Urothelium cell line (cell line): ENCODE measurements at regions not wholly inside any gene's neighbourhood (a gene's known extent, or its start where the extent isn't known, plus 50 kb on each side); places are given as distances from the start of the nearest gene placed in this dataset.

Experiments used
- DNase-seq: peaks from one replicate; pipeline ENCODE4 v3.0.0; 2011; ENCODE audit warnings: low spot score, mixed read lengths
- FAIRE-seq: peaks from 2 replicates; lab custom pipeline; 2011; peaks lifted over from hg19 to GRCh38; lab: Jason Lieb, UNC

GRCh38 chr15:46589088-46589487 lies 954.3 kb downstream of the SQOR start:
- no peak for FAIRE-seq
- no peak for DNase-seq

GRCh38 chr15:46591462-46591861 lies 956.6 kb downstream of the SQOR start:
- DNase-seq (no peak), FAIRE-seq (no peak)

GRCh38 chr15:46595016-46595415 lies 960.2 kb downstream of the SQOR start:
- FAIRE-seq (no peak), DNase-seq (no peak)

GRCh38 chr15:46607077-46607476 lies 972.2 kb downstream of the SQOR start:
- no peak for DNase-seq
- FAIRE-seq: no peak

- FAIRE-seq (no peak), DNase-seq (no peak)
Measured at GRCh38 chr15:46616033-46616432, 981.2 kb downstream of the SQOR start.

GRCh38 chr15:46617507-46617906 lies 982.7 kb downstream of the SQOR start:
- no peak for FAIRE-seq
- DNase-seq: no peak

GRCh38 chr15:46618984-46619383 lies 984.2 kb downstream of the SQOR start:
- FAIRE-seq (no peak), DNase-seq (no peak)

- no peak for DNase-seq
- FAIRE-seq: no peak
Measured at GRCh38 chr15:46620392-46621013, 985.7 kb downstream of the SQOR start.

GRCh38 chr15:46622851-46623250 lies 988.0 kb downstream of the SQOR start:
- no peak for FAIRE-seq
- DNase-seq: no peak

GRCh38 chr15:46636206-46636605 lies 1001.4 kb downstream of the SQOR start:
- DNase-seq (no peak), FAIRE-seq (no peak)

GRCh38 chr15:46644501-46645481 lies 1010.0 kb downstream of the SQOR start:
- no peak for DNase-seq
- no peak for FAIRE-seq

- no peak for DNase-seq
- no peak for FAIRE-seq
Measured at GRCh38 chr15:46646490-46646889, 1011.7 kb downstream of the SQOR start.

- no peak for FAIRE-seq
Measured at GRCh38 chr15:46647046-46647445, 1012.2 kb downstream of the SQOR start.

GRCh38 chr15:46652266-46652665 lies 1017.4 kb downstream of the SQOR start:
- no peak for FAIRE-seq
- no peak for DNase-seq

More at GRCh38 chr15:46647046-46647445, 1012.2 kb downstream of the SQOR start:
- no peak for DNase-seq

- no peak for DNase-seq
- no peak for FAIRE-seq
Measured at GRCh38 chr15:46654993-46655392, 1020.2 kb downstream of the SQOR start.

- FAIRE-seq (no peak), DNase-seq (no peak)
Measured at GRCh38 chr15:46660096-46660842, 1025.4 kb downstream of the SQOR start.

- DNase-seq (no peak), FAIRE-seq (no peak)
Measured at GRCh38 chr15:46670258-46670657, 1035.4 kb downstream of the SQOR start.

- no peak for DNase-seq
- no peak for FAIRE-seq
Measured at GRCh38 chr15:46671336-46671735, 1036.5 kb downstream of the SQOR start.

GRCh38 chr15:46672041-46672440 lies 1037.2 kb downstream of the SQOR start:
- DNase-seq: no peak
- no peak for FAIRE-seq

GRCh38 chr15:46676233-46677206 lies 1040.8 kb upstream of the SEMA6D start:
- no peak for FAIRE-seq
- no peak for DNase-seq
